ENCODE measurements at regions not wholly inside any gene's neighbourhood (a gene's known extent, or its start where the extent isn't known, plus 50 kb on each side); places are given as distances from the start of the nearest gene placed in this dataset.

GRCh38 chr9:129235931-129236331, 57.9 kb upstream of the IER5L start:
- TF ChIP-seq CTCF (IDR thresholded peaks at IDR 0.05; ENCODE audit: extremely low read depth in 1 of 2, insufficient read depth in 1 of 2, low read depth in 1 of 2, low read length in 2 of 2) (no peak), EZH2 (IDR thresholded peaks at IDR 0.05; ENCODE audit: borderline replicate concordance, low read depth, low read length, severe bottlenecking) (no peak), POLR2AphosphoS5 (IDR thresholded peaks at IDR 0.05; ENCODE audit: insufficient read depth, low read depth, low read length) (no peak), POLR2A (IDR thresholded peaks at IDR 0.05; ENCODE audit: low read depth, low read length) (no peak), MAX (IDR thresholded peaks at IDR 0.05; ENCODE audit: insufficient read depth, insufficient read length) (no peak), JUN (IDR thresholded peaks at IDR 0.05; ENCODE audit: borderline replicate concordance, insufficient read depth, insufficient read length, low read depth) (no peak), FOS (IDR thresholded peaks at IDR 0.05; ENCODE audit: borderline replicate concordance, insufficient read depth, low read length) (no peak), MYC (IDR thresholded peaks at IDR 0.05; ENCODE audit: low read depth, low read length) (no peak)

Data from endothelial cell of umbilical vein (primary cell).